Heart left ventricle (tissue), 13 donors: ENCODE measurements at regions not wholly inside any gene's neighbourhood (a gene's known extent, or its start where the extent isn't known, plus 50 kb on each side); places are given as distances from the start of the nearest gene placed in this dataset.

ENCODE experiments used
- CTCF ChIP-seq, 12 donors: fragments of 200-600 bp; sonication (generic) in 4 of 12; IDR thresholded peaks; one replicate each; pipeline versions ENCODE4 v1.5.0 to v1.8.0; 2018 to 2022; ENCODE audit warnings: antibody characterized with exemption in 12 of 12, mild to moderate bottlenecking in 5 of 12
- POLR2A ChIP-seq, 2 donors: fragments of 450-650 bp; IDR thresholded peaks; one replicate each; pipeline ENCODE4 v1.6.1; 2017; ENCODE audit warnings: antibody characterized with exemption in 2 of 2, mild to moderate bottlenecking in 2 of 2, moderate library complexity in 2 of 2
- donor health status: ischemic (EF 13 %, LVEDD 7.1; RV severe dilation, severe dysfunction).
- donor health status: DM: no; HTN: yes; CAD: no.
- donor health status: DM: no; HTN: no; CAD: no.
- donor health status: ischemic (EF 25% LVEDD 6.9; RV normal size, moderate dysfunction).
- donor health status: ischemic (EF 25% LVEDD 5.7; RV mildly dilated, moderate dysfunction).
- donor health status: ischemic (EF 35%, LVEDD 5.7; RV mildly dilated, moderate dysfunction).
- donor health status: nonischemic (EF 11% LVEDD 7.7; RV severe dilation, severe dysfunction).
- donor health status: DM: yes; HTN: yes; CAD: no.
- donor health status: PGD.
- donor health status: ischemic (EF 29% LVEDD 5.4; RV normal size, mild dysfunction).
- donor health status: nonischemic (EF 23%, LVEDD 6.1; RV moderate dilation, normal function).

- TF ChIP-seq CTCF (IDR thresholded peaks at IDR 0.05) (no peak), POLR2A (IDR thresholded peaks at IDR 0.05) (no peak)
Measured at GRCh38 chr6:74889635-74890034, 316.2 kb downstream of the COL12A1 start.
